Fibroblast of skin of right quadriceps (primary cell): ENCODE measurements at regions not wholly inside any gene's neighbourhood (a gene's known extent, or its start where the extent isn't known, plus 50 kb on each side); places are given as distances from the start of the nearest gene placed in this dataset.
"Not testable (repeated sequence)": the region's sequence is repeated elsewhere in the genome, so short reads cannot be mapped to it uniquely, and the experiment has no call there.

Experiments used
- DNase-seq: peaks from one replicate; pipeline ENCODE4 v3.0.0-alpha.2; 2013

DNA sequence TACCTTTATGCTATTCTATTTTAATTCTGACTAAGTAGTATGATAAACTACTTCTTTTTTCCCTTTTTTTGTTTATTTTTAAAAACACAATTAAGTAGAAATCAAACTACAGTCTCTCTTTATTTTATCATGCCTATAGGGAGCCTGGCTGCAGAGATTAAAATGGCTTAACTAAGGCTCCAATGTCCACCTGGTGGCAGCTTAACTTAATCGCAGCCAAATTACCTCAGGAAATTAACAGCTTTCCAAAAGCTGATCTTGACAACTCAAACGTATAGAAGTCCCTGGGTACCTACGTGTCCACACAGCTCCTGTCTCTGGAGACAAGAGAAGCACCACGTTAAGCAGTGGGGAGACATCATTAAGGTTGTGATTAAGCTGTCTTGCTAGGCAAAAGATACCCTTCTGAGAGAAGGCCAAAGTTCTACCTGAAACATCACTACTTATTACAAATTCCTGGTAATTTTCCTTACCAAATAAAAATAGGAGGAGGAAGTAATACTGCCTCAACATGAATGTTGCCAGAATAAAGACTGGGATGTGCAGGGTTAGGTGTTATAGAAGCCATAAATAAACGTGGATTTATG, 63.2 kb upstream of the SNX19 start:
- DNase-seq, result peak; percentile 22

DNA sequence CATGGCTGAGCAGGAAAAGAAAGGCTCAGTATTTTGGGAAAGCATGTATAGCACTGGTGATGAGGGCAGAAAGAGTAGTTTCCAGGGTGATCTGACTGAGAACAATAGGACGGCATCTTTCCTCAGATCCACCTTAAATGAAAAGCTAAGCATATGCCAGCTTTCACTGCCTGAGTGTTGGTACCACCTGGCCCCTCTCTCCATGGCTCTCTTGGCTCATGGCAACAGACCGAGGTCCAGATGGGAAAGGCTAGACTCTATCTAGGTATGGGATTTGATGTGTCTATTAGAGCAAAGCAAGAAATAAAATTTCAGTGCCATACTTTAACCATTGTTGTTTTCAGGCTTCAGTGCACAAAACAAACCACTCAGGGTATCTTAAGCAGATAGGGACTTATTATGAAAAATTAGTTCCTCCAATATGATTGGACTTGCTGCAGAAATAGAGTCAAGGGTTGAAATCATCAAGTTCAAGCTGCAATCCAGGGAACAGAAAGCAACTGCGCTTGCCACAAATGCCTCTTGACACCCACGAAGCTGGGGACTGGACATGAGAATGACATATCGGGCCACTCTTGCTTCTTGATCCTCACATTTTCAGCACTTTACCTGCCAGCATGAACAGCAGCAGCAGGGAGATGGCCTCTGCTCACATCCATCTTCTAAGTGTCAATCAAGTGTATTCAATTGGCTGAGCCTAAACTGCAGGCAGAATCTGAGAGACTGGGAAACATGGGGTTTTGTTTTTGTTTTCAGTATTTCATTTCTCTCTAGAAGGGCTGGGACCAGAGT, 64.0 kb upstream of the SNX19 start:
- no peak for DNase-seq

DNA sequence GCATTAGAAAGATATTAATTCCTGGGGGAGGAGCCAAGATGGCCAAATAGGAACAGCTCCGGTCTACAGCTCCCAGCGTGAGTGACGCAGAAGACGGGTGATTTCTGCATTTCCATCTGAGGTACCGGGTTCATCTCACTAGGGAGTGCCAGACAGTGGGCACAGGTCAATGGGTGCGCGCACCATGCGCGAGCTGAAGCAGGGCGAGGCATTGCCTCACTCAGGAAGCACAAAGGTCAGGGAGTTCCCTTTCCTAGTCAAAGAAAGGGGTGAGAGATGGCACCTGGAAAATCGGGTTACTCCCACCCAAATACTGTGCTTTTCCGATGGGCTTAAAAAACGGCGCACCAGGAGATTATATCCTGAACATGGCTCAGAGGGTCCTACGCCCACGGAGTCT, 68.0 kb upstream of the SNX19 start:
- not testable (repeated sequence) for DNase-seq

DNA sequence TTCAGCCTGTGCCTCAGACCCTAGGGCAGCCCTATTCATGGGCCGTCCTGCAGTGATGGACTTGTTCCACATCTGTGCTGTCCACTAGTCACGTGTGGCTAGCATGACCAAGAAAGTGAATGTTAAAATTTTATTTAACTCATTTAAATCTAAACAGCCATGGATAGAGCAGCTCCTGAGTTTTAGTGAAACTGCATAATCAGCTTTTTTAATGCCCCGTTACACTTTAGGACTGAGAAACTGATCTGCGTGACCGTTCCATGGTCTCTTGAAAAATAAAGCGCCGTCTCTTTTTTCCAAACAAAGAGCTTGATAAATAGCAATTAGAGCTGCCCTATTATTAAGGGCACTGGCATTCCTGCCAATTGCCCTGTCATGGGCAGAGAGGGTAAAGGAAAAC, 76.5 kb upstream of the SNX19 start:
- no peak for DNase-seq

DNA sequence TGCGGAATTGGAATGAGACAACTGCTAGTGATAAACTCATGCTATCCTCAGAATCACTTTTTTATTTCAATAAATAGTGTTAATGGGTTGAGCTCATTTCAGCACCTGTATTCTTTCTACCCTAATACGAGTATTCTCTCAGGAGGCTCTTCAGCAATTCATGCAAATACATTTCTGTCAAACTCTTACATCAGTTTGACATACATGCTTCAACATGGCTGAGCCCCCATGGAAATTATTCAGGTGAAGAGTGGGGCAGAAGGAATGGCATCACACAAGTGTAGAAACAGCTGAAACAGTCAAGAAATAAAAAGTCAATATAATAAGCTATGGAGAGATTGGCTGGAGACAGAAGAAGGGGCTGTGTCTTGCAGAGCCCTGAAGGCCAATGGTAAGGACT, 77.8 kb upstream of the SNX19 start:
- DNase-seq, result no peak

DNA sequence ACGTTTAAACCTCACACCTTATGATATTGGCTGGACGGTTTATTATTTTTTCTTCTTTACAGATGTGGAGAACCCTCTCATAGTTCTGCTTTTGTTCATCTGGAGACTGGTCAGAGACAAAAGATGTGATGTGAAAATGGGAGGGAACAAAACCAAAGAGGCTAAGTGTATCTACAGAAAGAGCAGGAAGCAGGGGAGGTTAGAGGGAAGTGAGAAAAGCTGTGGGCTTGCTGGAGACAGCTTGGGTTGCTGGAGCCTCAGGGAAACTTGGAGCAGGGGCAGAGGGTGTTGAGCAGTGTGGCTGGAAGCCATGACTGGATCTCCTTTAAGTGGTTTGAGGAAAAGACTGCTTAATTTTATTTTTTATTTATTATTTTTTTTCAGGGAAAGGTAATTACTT, 79.0 kb upstream of the SNX19 start:
- no peak for DNase-seq

DNA sequence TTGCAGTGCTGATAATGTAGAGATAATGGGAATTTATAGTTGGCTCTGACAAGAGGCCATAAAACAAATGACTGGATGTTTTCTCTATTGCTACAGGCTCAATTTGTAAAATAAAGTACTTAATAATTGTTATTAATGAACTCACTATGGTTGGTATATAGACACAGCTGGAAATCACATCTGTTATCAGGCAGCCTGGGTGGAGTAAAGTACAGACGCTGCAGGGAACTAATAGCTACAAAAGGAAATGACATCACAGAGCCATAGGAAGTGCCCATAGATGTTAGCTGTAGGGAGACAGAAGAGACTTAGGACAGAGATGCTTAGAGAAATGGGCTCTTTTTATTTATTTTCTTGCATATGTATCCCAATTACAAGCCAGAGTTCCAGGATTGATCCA, 81.0 kb upstream of the SNX19 start:
- no peak for DNase-seq

DNA sequence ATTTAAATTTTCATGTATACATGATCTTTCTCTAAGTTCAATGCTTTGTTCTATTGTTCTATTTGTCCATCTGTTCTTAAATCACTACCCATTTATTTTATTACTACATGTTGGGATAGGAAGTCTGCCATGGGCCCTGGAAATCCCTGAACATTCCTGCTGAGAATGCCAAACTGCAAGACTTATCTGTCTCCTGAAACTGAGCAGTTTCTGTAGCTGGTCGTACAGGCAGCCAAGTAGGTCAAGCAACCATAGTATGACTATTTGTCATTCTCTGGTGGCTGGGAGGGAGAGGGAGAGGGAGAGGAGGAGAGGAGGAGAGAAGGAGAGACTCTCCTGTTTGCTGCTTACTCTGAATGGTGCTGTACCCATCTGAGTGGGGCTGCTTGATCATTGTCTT, 82.8 kb upstream of the SNX19 start:
- peak; percentile 25 for DNase-seq

DNA sequence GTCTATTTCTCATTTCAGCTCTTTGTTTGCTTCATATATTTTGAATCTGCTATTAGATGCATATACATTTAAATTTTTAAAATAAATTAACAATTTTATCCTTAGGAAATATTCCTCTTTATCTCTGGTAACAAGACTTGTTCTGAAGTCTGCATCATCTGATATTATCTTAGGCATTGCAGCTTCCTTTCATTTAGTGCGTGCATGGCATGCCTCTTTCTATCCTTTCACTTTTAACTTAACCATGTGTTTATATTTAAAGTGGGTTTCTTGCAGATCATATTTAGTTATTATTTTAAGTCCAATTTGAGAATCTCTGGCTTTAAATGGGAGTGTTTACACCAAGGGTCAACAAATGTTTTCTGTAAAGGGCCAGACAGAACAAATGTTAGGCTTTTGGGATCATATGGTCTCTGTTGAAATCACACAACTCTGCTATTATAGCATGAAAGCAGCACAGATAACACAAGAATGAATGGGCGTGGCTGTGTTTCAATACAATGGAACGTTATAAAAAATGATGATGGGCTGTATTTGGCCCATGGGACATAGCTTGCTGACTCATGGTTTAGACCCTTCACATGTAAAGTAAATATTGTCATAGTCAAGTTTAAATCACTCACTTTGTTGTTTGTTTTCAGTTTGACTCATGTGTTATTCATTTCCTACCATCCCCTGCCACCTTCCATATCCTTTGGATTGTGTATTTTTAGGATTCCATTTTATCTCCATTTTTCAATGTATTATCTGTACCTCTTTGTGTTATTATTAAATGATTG, 83.9 kb upstream of the SNX19 start:
- DNase-seq, result peak; percentile 93

DNA sequence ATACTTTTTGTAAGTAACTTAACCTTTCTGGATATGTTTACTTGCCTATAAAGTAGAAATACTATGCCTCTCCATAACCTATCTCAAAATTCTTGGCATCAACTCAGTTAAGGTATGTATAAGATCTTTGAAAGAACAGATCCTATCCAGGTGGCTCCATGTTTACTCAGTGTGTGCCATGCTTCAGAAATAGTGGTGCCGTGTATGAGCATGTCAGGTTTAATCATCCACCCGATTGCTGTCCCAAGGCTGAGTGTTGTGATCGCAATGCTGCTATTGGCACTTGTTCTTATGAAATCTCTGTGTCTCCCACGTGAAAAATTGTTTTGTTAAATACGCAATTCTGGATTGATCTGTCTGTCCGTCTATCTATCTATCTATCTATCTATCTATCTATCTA, 85.9 kb upstream of the SNX19 start:
- no peak for DNase-seq

DNA sequence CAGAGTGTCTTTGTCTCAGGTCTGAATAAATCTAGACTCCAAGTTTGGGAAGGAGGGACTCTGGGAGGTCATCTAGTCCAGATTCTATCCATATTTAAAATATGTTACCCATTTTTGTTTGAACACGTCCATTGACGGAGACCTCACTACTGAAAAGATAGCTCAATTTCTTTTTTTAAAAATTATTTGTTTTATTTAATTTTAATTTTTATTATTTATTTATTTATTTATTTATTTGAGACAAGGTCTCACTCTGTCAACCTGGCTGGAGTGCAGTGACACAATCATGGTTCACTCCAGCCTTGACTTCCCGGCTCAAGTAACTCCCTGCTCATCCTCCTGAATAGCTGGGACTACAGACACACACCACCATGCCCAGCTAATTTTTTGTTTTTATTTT, 89.5 kb upstream of the SNX19 start:
- DNase-seq, result no peak

DNA sequence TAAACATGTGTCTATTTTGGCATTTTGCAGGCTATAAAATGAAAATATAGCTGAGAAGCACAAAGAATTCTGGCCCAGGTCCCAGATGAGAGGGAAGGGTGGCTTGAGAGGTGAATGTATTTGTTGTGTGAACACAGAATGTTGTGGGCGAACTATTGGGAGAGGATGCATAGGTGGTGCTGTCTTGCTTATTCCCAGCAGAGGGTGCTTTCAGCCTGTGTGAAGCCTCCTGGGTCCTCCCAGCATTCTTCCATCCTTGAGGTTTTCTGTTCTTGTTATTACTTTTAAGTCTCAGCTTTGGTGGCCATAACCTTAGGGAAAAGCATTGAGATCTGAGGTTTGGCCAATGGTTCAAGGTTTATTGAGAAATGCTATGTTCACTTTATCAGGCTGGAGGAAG, 108.7 kb upstream of the SNX19 start:
- DNase-seq, result peak; percentile 51

DNA sequence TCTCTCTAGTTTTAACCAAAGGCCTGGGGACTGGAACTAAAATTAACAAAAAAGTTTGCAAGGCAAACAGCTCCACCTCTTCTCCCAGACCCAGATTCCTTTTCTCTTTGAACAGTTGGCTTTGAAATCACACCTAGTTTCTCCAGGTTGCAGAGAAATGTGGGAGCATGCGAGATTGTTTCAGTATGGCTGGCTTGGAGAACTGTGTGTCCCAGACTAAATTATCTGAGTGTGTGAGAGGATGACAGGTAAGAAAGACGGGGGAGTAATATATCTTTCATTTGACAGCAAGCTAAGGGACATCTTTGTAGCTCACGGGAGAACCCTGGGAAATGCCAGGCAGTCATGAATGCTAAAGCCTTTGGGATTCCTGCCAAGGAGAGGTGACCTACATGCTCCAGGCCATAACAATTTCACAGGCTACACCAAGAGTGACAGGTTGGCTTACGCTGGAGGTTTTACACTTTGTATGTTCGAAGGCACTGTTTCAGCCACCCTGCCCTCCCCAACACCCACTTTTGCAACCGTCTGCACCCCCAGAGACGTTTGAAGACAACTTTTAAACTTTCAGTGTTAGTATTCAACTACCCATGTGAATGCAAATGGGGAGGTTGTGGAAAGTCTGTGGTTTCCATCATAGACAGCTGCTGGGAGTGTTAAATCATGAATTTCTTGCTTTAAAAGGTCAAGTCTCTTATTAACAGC, 109.3 kb upstream of the SNX19 start:
- no peak for DNase-seq

DNA sequence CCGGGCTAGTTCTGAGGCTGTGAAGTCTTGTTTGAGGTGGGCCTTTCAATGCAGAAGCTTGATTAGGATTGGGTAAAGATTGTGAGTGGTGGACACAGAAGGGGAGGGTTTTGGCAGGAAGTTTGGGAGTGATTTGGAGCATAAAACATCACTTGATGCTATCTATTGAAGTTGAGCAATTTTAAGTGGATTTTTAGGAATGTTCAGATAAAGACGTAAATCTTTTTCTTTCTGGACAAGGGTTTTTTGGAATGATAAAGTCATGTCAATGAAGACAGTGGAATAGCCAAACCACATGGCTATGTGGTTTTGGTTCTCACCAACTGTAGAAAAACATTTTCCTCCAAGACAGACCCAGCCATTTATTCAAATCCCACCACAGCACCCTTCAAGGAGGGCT, 111.2 kb upstream of the SNX19 start:
- peak; percentile 40 for DNase-seq

DNA sequence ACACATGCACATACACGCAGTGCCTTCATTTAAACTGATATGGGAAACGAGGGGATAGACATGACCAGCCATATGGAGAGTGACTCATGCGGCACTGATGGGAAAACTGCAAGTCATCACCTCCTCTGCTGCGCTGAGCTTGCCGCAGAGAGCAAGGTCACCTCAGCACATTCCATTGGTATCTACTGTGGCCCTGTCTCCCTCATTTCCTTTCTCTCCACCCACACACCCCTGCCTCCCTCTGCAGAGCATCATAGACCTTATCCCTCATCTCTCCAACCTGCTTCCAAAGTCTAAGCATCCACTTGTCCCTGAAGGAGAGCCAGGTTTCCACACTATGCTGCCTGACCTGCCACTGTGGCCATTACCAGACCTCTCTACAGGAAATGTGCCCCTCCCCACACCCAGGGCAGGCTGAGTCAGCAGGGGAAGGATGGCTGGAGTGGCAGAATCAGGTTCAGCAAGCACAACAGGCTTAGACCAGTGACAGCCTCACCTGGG, 116.9 kb upstream of the SNX19 start:
- peak; percentile 93 for DNase-seq

DNA sequence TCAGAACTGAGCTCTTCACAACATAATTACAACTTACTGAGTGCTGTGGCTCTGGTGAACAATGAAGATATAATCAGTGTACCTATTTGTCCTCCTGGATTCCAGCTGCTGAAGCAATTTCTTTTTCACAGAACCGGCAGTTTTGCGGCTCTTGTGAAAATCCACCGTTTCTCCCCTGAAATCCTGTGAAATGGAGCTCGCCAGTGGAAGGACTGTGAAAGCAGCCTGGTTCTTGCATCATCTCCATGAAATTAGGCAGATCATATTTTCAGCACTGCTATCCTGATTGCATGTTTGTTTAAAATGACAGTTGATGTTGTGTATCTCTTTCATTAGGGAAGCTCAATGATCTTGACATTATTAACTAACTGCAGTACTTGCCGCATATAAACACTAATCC, 120.2 kb upstream of the SNX19 start:
- no peak for DNase-seq

DNA sequence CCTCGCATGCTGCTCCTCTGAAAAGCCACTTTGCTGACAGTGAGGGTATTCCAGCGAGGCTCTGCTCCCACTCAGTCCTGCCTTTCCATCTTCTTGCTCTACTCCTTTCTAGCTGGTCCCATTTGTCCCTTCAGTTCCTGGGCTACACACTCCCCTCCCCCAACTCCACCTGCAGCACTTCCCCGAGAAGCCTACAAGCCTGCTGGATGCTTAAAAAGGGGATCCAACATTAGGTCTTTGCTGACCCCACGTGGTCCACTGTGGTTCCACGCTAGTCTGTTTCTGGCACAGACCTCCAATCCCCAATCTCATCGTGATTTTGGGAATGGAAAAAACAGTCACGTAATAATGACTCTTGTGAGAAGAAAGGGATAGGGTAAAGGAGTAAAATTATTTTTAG, 121.6 kb upstream of the SNX19 start:
- DNase-seq, result no peak

DNA sequence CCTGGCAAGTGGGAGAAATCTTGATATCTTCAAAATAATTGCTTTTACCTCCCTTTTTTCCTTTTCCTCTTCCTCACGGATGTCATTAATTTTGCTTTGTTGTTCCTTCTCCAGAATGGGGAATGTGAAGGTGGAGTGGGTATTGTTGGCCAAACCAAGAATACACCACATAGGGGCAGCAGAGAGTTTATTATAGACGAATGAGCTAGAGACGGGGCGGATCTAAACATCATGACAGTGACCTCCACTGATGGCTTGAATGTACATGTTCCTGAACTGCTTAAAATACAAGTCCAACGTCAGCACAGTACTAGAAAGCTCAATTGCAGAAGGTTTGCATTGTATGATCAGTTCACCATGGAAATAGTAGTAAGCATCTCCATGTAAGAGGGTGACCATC, 122.3 kb upstream of the SNX19 start:
- peak; percentile 8 for DNase-seq

DNA sequence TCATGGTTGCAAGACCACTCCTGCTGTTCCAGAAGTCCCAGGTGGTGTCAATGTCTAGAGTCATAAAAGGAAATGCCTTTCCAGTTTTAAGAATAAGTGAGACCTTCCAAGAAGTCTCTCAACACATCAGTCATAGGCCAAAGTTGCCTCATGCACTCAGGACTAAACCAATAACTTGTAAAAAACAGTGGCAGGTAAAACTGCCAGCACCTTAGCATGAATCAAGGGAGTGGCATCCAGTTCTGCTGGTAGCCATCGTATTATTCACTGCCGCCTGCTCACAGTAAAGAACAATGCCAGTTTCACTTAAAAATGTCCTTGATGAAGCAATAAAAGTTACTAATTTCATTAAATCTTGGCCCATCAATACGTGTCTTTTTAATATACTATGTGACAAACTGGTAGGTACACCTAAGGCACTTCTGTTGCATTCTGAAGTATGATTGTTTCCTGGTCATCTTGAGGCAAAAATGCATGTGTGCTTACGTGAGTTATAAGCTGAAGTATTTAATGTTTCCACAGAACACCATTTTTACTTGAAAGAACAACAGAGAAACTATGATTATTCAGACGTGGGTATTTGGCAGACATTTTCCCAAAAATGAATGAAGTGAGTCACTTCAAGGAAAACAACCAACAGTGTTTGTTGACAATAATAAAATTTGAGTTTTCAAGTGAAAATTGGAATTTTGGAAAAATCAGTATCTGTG, 125.2 kb upstream of the SNX19 start:
- DNase-seq, result no peak

DNA sequence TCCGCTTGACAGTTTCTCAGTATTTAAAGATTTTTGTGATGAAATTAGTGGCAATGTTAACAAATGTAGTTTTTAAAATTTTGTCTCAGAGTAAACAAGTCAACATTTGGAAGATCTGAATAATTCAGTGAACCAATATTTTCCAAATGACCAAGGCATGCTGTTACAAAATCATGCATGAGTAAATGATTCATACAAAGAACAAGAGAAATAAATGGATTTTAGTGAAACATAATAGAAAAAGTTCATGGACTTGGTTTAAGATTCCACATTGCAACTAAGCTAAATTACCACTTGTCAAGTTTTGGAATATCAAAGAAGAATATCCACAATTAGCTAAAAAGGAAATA, 125.7 kb upstream of the SNX19 start:
- no peak for DNase-seq

DNA sequence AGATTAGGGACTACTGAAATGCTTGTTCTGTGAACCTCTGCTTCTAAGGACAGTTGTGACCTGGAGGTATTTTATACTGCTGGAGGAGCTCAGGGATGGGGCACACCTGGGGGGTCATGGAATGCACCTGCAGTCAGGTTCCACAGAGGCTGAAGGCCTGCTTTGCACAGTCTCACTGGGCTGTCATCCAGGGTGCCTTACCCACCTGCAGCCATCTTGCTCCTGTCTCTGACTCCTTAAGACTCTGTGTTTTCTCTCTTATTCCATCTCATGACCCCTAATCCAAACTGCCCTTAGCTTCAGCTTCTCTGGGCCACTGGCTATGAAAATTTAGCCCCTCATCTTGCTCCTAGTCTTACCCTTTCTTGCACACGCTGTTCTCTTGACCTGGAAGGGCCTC, 127.0 kb upstream of the SNX19 start:
- DNase-seq, result no peak

DNA sequence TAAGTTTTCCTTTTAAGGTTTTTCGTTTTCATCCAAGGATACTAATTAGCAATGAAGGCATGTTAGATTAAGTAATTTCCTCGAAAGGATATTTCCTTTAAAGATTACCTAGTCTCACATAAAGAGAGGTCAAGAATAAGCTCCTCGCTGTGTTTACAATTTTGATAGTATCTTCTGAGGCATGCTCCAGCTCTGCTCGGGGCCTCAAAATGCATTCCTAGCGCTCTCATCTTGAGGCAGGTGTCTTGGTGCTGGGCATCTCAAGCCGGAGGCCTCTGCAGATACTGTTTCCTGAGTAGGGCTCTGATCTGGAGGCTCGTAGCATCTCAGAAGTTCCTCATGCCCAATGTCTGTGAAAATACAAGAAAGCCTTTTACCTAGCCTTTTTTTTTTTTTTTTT, 128.6 kb upstream of the SNX19 start:
- DNase-seq, result no peak

DNA sequence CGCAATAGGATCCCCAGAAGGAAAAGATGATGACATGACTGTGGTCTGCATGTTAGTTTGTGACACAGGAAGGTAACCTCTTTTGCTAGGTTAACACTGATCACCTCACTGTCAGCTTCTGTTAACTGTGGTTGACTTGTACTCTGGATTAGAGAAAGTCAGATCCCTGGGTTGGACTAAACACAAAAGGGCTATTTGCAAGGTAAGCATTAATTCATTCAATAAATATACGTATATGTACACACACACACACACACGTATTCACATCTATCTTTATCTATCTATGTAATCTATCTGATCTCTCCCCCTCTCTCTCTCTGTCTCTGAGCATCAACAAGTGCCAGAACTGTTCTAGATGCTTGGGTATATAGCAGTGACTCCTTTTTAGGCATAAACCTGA, 136.1 kb upstream of the SNX19 start:
- DNase-seq, result no peak
